GM23338 (cell line): ENCODE measurements at regions not wholly inside any gene's neighbourhood (a gene's known extent, or its start where the extent isn't known, plus 50 kb on each side); places are given as distances from the start of the nearest gene placed in this dataset.

ENCODE experiments used
- CREB1 ChIP-seq: fragments of 250-450 bp; sonication (Bioruptor Pico); IDR thresholded peaks from 2 replicates; pipeline ENCODE4 v1.5.0; 2020; ENCODE audit warnings: low read depth, mild to moderate bottlenecking, moderate library complexity
- CTCF ChIP-seq, 2 experiments: fragments of 200-600 bp in 1 of 2; sonication (generic) in 1 of 2; conservative IDR thresholded peaks; 2 replicates each; pipeline versions ENCODE4 v1.5.1 to v1.6.1; 2016 to 2017; ENCODE audit warnings: antibody characterized with exemption in 2 of 2, low read depth in 2 of 2, mild to moderate bottlenecking in 2 of 2, moderate library complexity in 1 of 2
- ETS1 ChIP-seq: IDR thresholded peaks from 2 replicates; pipeline ENCODE4 v1.6.1; 2016; ENCODE audit warnings: antibody characterized with exemption
- EZH2 ChIP-seq: fragments of 200-600 bp; sonication (generic); IDR thresholded peaks from one replicate; pipeline ENCODE4 v1.8.0; 2017; ENCODE audit warnings: antibody characterized with exemption, mild to moderate bottlenecking, low read depth; ENCODE audit not compliant: unreplicated experiment
- EZH2phosphoT487 ChIP-seq: fragments of 200-600 bp; sonication (generic); IDR thresholded peaks from one replicate; pipeline ENCODE4 v1.8.1; 2018; ENCODE audit warnings: antibody characterized with exemption; ENCODE audit not compliant: unreplicated experiment
- JUNB ChIP-seq: IDR thresholded peaks from one replicate; pipeline ENCODE4 v1.6.1; 2016; ENCODE audit warnings: antibody characterized with exemption; ENCODE audit not compliant: unreplicated experiment
- NANOG ChIP-seq: IDR thresholded peaks from 2 replicates; pipeline ENCODE4 v1.6.1; 2016; ENCODE audit warnings: antibody characterized with exemption, borderline replicate concordance
- POLR2AphosphoS5 ChIP-seq: IDR thresholded peaks from 2 replicates; pipeline ENCODE4 v1.6.1; 2016; ENCODE audit warnings: antibody characterized with exemption, low read depth
- REST ChIP-seq: IDR thresholded peaks from one replicate; pipeline ENCODE4 v1.6.1; 2018; ENCODE audit warnings: antibody characterized with exemption; ENCODE audit not compliant: unreplicated experiment
- STAT1 ChIP-seq: IDR thresholded peaks from one replicate; pipeline ENCODE4 v1.6.1; 2016; ENCODE audit warnings: antibody characterized with exemption; ENCODE audit not compliant: unreplicated experiment
- ZNF114 ChIP-seq: fragments of 250-450 bp; sonication (Bioruptor Pico); IDR thresholded peaks from 2 replicates; pipeline ENCODE4 v1.5.0; 2020; ENCODE audit warnings: mild to moderate bottlenecking, moderate library complexity
- ZNF331 ChIP-seq: fragments of 250-450 bp; sonication (Bioruptor Pico); IDR thresholded peaks from 2 replicates; pipeline ENCODE4 v1.5.0; 2020; ENCODE audit warnings: low read depth, mild to moderate bottlenecking, moderate library complexity
- ZNF462 ChIP-seq: fragments of 250-450 bp; sonication (Bioruptor Pico); IDR thresholded peaks from 2 replicates; pipeline ENCODE4 v1.5.0; 2020; ENCODE audit warnings: mild to moderate bottlenecking, moderate library complexity

GRCh38 chr2:150136893-150137292 lies 350.6 kb downstream of the RND3 start:
- TF ChIP-seq POLR2AphosphoS5 = no peak
- no peak for TF ChIP-seq CTCF (conservative IDR thresholded peaks at IDR 0.05; ENCODE audit: low read depth in 2 of 2)
- TF ChIP-seq EZH2 = no peak
- TF ChIP-seq ZNF462 (CRISPR knock-in tag) = no peak
- no peak for TF ChIP-seq STAT1
- TF ChIP-seq JUNB = no peak
- TF ChIP-seq REST = no peak
- TF ChIP-seq CREB1 = no peak
- TF ChIP-seq EZH2phosphoT487 = no peak
- no peak for TF ChIP-seq ZNF331
- no peak for TF ChIP-seq ETS1
- TF ChIP-seq NANOG = no peak
- TF ChIP-seq ZNF114 = no peak
